NB4 (cell line): ENCODE measurements at regions not wholly inside any gene's neighbourhood (a gene's known extent, or its start where the extent isn't known, plus 50 kb on each side); places are given as distances from the start of the nearest gene placed in this dataset.

Experiments
- CTCF ChIP-seq: IDR thresholded peaks from one replicate; pipeline ENCODE4 v1.5.1; 2012; ENCODE audit warnings: low read depth, low read length
- POLR2A ChIP-seq: IDR thresholded peaks from 2 replicates; pipeline ENCODE4 v1.6.1; 2011; ENCODE audit warnings: mild to moderate bottlenecking; ENCODE audit not compliant: insufficient read length; ENCODE audit errors: extremely low read depth

- TF ChIP-seq CTCF (no peak), POLR2A (no peak)
Measured at GRCh38 chr11:28837599-28837998, 729.4 kb downstream of the METTL15 start.
